Left renal pelvis (tissue), 4 donors: ENCODE measurements at regions not wholly inside any gene's neighbourhood (a gene's known extent, or its start where the extent isn't known, plus 50 kb on each side); places are given as distances from the start of the nearest gene placed in this dataset.
A peak's percentile ranks its signal among the peaks of the same experiment; 100 is the strongest.
"Not testable (repeated sequence)": the region's sequence is repeated elsewhere in the genome, so short reads cannot be mapped to it uniquely, and the experiment has no call there.

Source experiments
- DNase-seq, 4 donors: peaks; one replicate each; pipeline ENCODE4 v3.0.0-alpha.2; 2013; ENCODE audit warnings: low read depth in 4 of 4, low spot score in 3 of 4

- DNase-seq = not testable (repeated sequence)
Measured at GRCh38 chr7:94808673-94809072, 98.7 kb upstream of the PPP1R9A start.

DNA sequence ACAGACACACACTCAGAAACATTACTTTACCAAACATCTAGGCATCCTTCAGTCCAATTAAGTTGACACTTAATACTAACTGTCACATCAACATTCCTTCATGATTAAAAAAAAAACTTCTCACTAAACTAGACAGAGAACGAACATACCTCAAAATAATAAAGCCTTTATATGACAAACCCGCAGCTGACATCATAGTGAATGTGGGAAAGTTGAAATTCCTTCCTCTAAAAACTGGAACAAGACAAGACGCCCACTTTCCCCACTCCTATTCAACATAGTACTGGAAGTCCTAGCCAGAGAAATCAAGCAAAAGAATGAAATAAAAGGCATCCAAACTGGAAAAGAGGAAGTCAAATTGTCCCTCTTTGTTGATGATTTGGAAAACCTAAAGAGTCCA lies 96.9 kb upstream of the PPP1R9A start:
- no peak for DNase-seq

- peak in 1 of 4 donors; percentile 0 for DNase-seq
Measured at GRCh38 chr7:94813917-94814316, 93.5 kb upstream of the PPP1R9A start.

DNA sequence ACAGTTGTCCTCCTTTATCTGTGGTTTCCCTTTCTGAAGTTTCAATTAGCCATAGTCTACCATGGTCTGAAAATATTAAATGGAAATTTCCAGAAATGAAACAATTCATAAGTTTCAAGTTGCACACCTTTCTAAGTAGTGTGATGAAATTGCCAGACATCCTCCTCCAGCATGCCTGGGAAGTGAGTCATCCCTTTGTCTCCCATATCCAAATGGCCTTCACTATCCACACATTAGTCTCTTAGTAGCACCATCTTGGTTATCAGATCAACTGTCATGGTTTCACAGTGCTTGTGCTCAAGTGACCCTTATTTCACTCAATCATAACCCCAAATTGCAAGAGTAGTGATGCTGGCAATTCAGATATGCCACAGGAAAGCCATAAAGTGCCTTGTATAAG lies 83.4 kb upstream of the PPP1R9A start:
- no peak for DNase-seq

GRCh38 chr7:94829987-94830386 lies 77.4 kb upstream of the PPP1R9A start:
- no peak for DNase-seq

DNA sequence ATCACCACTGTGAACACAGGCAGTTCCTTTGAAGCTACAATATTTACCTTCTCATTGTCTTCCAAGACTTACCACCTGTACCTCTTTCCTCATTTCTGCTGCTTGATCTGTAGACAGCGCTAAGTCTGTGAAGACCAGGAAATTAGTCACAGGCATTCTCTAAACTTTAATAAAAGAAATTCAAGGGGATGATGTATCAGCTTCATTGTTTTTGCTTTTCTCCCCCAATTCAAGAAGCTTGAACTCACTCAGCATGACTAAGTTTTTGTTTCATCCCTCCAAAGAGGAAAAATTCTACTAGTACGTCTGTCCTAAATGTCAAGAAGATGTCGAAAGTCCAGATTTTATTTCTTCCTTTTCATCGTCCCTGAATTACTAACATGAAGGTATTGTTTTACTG lies 75.3 kb upstream of the PPP1R9A start:
- no peak for DNase-seq

- DNase-seq = no peak
Measured at GRCh38 chr7:94834359-94834758, 73.0 kb upstream of the PPP1R9A start.

GRCh38 chr7:94838717-94839116 lies 68.7 kb upstream of the PPP1R9A start:
- DNase-seq = no peak

- no peak for DNase-seq
Measured at GRCh38 chr7:94843553-94843952, 63.8 kb upstream of the PPP1R9A start.

DNA sequence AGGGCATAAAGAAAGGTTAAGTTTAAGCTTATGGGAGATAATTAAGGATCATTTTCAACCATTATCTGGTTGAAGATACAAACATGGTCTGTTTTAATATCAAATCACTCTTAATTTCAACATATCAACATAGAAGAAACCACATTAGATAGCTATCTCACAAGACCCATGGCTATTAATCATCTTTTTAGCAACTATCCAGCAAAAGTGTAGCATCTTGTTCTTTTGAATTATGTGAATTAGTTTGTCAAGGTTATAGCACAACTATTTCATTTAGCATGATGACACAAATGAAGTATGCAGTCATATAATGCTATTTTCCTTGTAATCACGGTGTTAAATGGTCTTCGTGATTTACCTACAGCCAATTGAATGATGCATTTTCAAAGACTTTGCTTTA lies 58.9 kb upstream of the PPP1R9A start:
- no peak for DNase-seq

- DNase-seq = no peak
Measured at GRCh38 chr7:94848992-94849576, 58.3 kb upstream of the PPP1R9A start.

GRCh38 chr7:94849636-94850208 lies 57.7 kb upstream of the PPP1R9A start:
- no peak for DNase-seq

GRCh38 chr7:94855589-94855988 lies 51.8 kb upstream of the PPP1R9A start:
- DNase-seq = no peak

- no peak for DNase-seq
Measured at GRCh38 chr7:94856643-94857042, 50.8 kb upstream of the PPP1R9A start.
